Myocyte (in vitro differentiated cells): ENCODE measurements at regions not wholly inside any gene's neighbourhood (a gene's known extent, or its start where the extent isn't known, plus 50 kb on each side); places are given as distances from the start of the nearest gene placed in this dataset.

Experiments
- DNase-seq: peaks from one replicate; pipeline ENCODE4 v3.0.0-alpha.2; 2012; ENCODE audit warnings: low read depth

- DNase-seq, result no peak
Measured at GRCh38 chr11:33417121-33417520, 159.9 kb downstream of the HIPK3 start.

DNA sequence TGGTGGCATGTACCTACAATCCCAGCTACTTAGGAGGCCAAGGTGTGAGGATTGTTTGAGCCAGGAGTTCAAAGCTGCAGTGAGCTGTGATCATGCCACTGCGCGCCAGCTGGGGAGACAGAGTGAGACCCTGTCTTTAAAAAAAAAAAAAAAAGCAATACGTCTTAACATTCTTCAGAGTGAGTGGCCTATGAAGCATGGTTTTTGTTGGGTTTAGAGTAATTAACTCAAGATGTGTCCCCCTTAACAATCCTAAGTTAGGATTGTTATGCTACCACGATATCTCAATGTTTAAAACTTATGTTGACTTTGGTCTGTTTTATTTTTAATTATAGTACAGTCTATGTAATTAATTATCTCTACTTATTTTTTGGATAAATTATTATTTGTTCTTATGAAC lies 156.1 kb downstream of the HIPK3 start:
- DNase-seq, result no peak

GRCh38 chr11:33412241-33412640 lies 155.1 kb downstream of the HIPK3 start:
- DNase-seq, result no peak

DNA sequence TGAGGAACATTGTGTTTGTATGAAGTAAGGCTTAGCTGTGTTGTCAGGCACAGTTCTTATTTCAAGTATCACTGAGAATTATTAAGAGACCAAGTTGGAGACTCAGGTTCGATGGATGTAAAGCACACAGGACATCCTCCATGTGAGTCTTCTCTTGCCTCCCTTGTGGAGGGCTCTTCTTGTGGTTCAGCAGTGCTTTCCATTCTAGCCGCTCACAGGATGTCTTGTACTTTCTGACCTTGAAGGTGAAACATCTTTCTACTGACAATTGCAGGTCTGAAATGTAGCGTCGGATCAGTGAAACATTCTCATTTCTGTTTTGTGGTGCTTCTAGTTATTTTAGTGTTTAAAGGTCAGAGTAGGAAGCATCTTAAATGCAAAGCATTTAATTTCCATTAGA lies 154.6 kb downstream of the HIPK3 start:
- DNase-seq, result no peak

DNA sequence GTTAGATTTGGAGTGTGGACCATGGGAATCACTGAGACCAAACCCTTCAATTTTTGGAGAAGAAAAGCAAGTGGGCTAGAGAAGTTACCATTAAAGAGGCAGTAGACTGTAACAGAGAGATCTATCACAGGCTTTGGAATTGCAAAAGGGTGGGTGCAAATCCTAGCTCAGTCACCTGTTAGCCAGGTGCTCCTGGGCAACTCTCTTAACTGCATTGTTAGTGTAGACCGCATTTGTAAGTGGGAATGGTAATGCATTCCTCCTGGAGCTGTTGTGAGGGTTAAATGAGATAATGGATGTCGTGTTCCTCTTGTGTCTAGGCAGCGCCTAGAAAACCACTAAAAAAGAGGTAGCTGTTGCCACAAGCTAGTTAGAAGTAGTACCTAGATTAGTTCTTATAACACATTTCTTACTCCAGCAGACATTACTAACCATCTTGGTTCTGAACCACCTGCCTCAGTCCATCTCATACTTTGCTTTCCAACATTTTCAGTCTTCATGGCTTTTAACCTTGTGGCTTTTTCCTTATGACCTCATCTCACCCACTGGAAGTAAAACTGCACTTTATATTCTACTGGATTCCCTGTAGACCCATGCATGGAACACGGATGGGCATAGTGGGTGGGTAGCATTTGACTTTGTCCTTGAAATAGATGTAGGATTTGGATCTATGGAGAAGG lies 153.0 kb downstream of the HIPK3 start:
- DNase-seq, result peak; percentile 57
